C4-2B (cell line): ENCODE measurements at regions not wholly inside any gene's neighbourhood (a gene's known extent, or its start where the extent isn't known, plus 50 kb on each side); places are given as distances from the start of the nearest gene placed in this dataset.

Experiments used
- H3K27ac ChIP-seq: fragments of 450-650 bp; 2 replicates; pipeline ENCODE4 v1.5.1; 2017
- CTCF ChIP-seq: fragments of 450-650 bp; conservative IDR thresholded peaks from 2 replicates; pipeline ENCODE4 v1.5.1; 2017; ENCODE audit warnings: mild to moderate bottlenecking
- ZFX ChIP-seq: fragments of 450-650 bp; IDR thresholded peaks from 2 replicates; pipeline ENCODE4 v1.6.1; 2017

- H3K27ac ChIP-seq = no peak overlapping the region
- TF ChIP-seq CTCF (no peak), ZFX (no peak)
These were observed 200.2 kb downstream of the MRPL39 start for GRCh38 chr21:25406887-25407579.

- TF ChIP-seq ZFX (no peak), CTCF (no peak)
- H3K27ac ChIP-seq = no peak overlapping the region
These were observed 201.3 kb downstream of the MRPL39 start for GRCh38 chr21:25405984-25406383.

- TF ChIP-seq CTCF (no peak), ZFX (no peak)
- H3K27ac ChIP-seq = no peak overlapping the region
These were observed 204.9 kb downstream of the MRPL39 start for GRCh38 chr21:25402134-25402961.

GRCh38 chr21:25400427-25400826 lies 206.9 kb downstream of the MRPL39 start:
- H3K27ac ChIP-seq = no peak overlapping the region
- TF ChIP-seq CTCF (no peak), ZFX (no peak)

GRCh38 chr21:25398630-25399029 lies 208.7 kb downstream of the MRPL39 start:
- no peak overlapping the region for H3K27ac ChIP-seq
- no peak for TF ChIP-seq CTCF
- no peak for TF ChIP-seq ZFX

GRCh38 chr21:25396135-25396711 lies 211.1 kb downstream of the MRPL39 start:
- TF ChIP-seq ZFX (no peak), CTCF (no peak)
- no peak overlapping the region for H3K27ac ChIP-seq

- no peak for TF ChIP-seq CTCF
These were observed 215.5 kb downstream of the MRPL39 start for GRCh38 chr21:25391777-25392176.

More at GRCh38 chr21:25391777-25392176, 215.5 kb downstream of the MRPL39 start:
- H3K27ac ChIP-seq = no peak overlapping the region
